ENCODE measurements at regions not wholly inside any gene's neighbourhood (a gene's known extent, or its start where the extent isn't known, plus 50 kb on each side); places are given as distances from the start of the nearest gene placed in this dataset.

DNA sequence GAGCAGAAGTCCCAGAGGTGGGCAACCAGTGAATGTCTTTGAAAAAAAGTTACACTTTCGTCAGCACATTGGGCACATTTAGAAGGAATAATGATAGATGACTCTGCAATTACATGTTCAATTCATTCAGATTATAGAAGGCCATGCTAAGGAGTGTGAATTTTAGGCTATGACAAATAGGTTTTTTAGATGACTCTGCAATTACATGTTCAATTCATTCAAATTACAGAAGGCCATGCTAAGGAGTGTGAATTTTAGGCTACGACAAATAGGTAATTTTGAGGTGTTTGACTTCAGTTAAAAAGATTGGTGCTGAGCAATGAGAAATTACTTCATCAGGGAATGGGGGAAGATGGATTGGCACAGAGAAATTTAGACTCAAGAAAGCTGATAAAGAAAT is 744.9 kb upstream of the MMS22L start:
- no peak overlapping the region for H4K8ac ChIP-seq (ENCODE audit: extremely low read depth, insufficient read depth, low read length)
- H3K23ac ChIP-seq (ENCODE audit: insufficient read length) = no peak overlapping the region
- H3K9me3 ChIP-seq (ENCODE audit: insufficient read depth in 2 of 2, low read depth in 1 of 2, low read length in 1 of 2) = no peaks in the 10 kb centered on the region
- H3K4me3 ChIP-seq (ENCODE audit: extremely low read depth in 1 of 4, insufficient read depth in 2 of 4, low read depth in 3 of 4, low read length in 4 of 4) = no peak overlapping the region
- no peak overlapping the region for H2AFZ ChIP-seq (ENCODE audit: low read length)
- no peak overlapping the region for H4K5ac ChIP-seq (ENCODE audit: insufficient read length, low read depth, low read length)
- no peak overlapping the region for H3K27ac ChIP-seq (ENCODE audit: low read depth, low read length)
- no peak overlapping the region for H3K9ac ChIP-seq (replicated peaks in 1 of 4; ENCODE audit: extremely low read depth in 1 of 4, low read depth in 3 of 4, low read length in 3 of 4)
- no peak overlapping the region for H3K4ac ChIP-seq (replicated peaks; ENCODE audit: insufficient read length, low read depth, low read length)
- no peak overlapping the region for H2BK15ac ChIP-seq (ENCODE audit: low read length)
- TF ChIP-seq CHD1 (IDR thresholded peaks at IDR 0.05; ENCODE audit: low read depth, low read length) (no peak), KDM1A (IDR thresholded peaks at IDR 0.05; ENCODE audit: borderline replicate concordance, low read length) (no peak), TEAD4 (IDR thresholded peaks at IDR 0.05; ENCODE audit: low read depth, low read length) (no peak), BACH1 (IDR thresholded peaks at IDR 0.05; ENCODE audit: low read length) (no peak), CTBP2 (IDR thresholded peaks at IDR 0.05; ENCODE audit: borderline replicate concordance, insufficient read depth, insufficient read length, low read length) (no peak), NANOG (IDR thresholded peaks at IDR 0.05; ENCODE audit: insufficient read depth, low read depth, low read length, poor library complexity, severe bottlenecking) (no peak)
- no peaks in the 10 kb centered on the region for H4K20me1 ChIP-seq (replicated peaks in 1 of 2; ENCODE audit: control insufficient read depth in 1 of 2, insufficient read depth in 2 of 2, low read length in 2 of 2)
- H3K79me1 ChIP-seq (ENCODE audit: low read depth, low read length) = no peaks in the 10 kb centered on the region
- H3K18ac ChIP-seq (ENCODE audit: extremely low read depth, low read length) = no peak overlapping the region
- no peak overlapping the region for H4K91ac ChIP-seq (replicated peaks; ENCODE audit: insufficient read length, low read length)
- no peaks in the 10 kb centered on the region for H3K27me3 ChIP-seq (replicated peaks in 1 of 4; ENCODE audit: control insufficient read depth in 3 of 4, extremely low read depth in 1 of 4, insufficient read depth in 3 of 4, low read length in 3 of 4)
- H3K36me3 ChIP-seq (ENCODE audit: control insufficient read depth in 2 of 4, insufficient read depth in 4 of 4, low read length in 3 of 4) = no peaks in the 10 kb centered on the region
- H3K14ac ChIP-seq (ENCODE audit: insufficient read length) = no peak overlapping the region
- no peak overlapping the region for H2BK120ac ChIP-seq (replicated peaks; ENCODE audit: low read depth, low read length)
- H3K4me2 ChIP-seq (ENCODE audit: insufficient read depth in 1 of 2, low read depth in 2 of 2, low read length in 2 of 2) = no peak overlapping the region
- no peak overlapping the region for H2BK5ac ChIP-seq (ENCODE audit: low read depth, low read length)
- H3K56ac ChIP-seq (replicated peaks; ENCODE audit: insufficient read length, low read depth, low read length) = no peak overlapping the region
- no peak overlapping the region for H2BK12ac ChIP-seq (ENCODE audit: low read depth, low read length)
- H3K4me1 ChIP-seq (replicated peaks in 1 of 4; ENCODE audit: control insufficient read depth in 3 of 4, insufficient read depth in 4 of 4, low read length in 3 of 4) = 0 out of 7 replicates have a peak, but pooled peaks cover 0 to 3% (median 0%) of the 10 kb centered on the region in 4 experiments
- no peak overlapping the region for H2BK20ac ChIP-seq (ENCODE audit: low read length)
- WGBS, 2 experiments (ENCODE audit: extremely low coverage in 1 of 2, insufficient coverage in 1 of 2, insufficient read length in 1 of 2, insufficient replicate concordance in 2 of 2, low coverage in 1 of 2, low lambda C conversion rate in 2 of 2, missing lambda C conversion rate in 1 of 2) = 88% methylated on average over 2 of the region's 2 CpGs; no CpG with 5 or more reads in 1 of the 2 experiments
- no peak overlapping the region for H2AK5ac ChIP-seq (ENCODE audit: low read depth, low read length)
- POLR2A ChIA-PET (ENCODE audit: partially characterized antibody) = no interaction called here
- CTCF ChIA-PET (ENCODE audit: partially characterized antibody) = no interaction called here
- no peak for FAIRE-seq
- no peak for DNase-seq (ENCODE audit: low read depth in 1 of 2, low spot score in 2 of 2)
- H3K23me2 ChIP-seq (ENCODE audit: low read depth, low read length) = no peaks in the 10 kb centered on the region; the same call in 1 of the 2 replicates
- no peaks in the 10 kb centered on the region for H3K79me2 ChIP-seq (ENCODE audit: control insufficient read depth in 1 of 2, insufficient read depth in 2 of 2, low read length in 2 of 2)
